GM18909 (cell line): ENCODE measurements at regions not wholly inside any gene's neighbourhood (a gene's known extent, or its start where the extent isn't known, plus 50 kb on each side); places are given as distances from the start of the nearest gene placed in this dataset.

Experiments
- ATAC-seq: cut with Tn5 transposase; IDR thresholded peaks from one replicate; pipeline ENCODE4 v1.9.1; 2021; ENCODE audit warnings: mild to moderate bottlenecking; ENCODE audit not compliant: unreplicated experiment, poor library complexity

DNA sequence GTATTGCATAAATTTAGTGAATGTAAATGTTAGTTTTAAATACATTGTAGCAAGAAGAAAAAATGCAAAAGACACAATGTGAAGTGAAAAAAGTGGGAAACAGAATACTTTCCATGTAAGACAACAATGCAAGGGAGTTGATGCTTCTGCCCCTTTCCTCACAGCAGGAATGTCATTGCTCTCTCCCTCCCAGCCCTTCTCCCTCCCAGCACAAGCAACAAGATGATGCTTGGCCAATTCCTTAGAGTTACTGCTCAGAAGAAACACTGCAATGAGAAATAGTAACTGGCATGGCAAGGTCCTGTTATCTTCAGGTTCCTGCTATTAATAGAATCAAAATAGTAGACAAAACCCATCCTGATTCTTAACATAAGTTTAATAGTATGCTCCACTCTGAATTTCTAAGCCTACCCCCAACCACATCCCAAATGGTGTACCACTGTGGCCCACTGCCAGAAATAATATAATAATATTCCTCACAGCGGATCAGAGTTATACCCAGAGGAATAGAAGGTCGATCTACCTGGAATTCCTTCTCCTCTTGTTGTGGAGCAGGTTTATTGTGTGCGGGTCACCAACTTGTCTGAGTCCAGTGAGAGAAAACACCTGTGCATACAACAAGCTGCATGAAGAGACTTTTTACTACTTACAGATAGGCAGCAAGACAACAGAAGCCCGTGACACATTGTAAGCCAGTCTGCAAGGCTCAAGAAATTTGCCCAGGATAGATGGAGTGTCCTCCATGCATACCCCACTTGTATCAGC, 69.8 kb upstream of the SLC7A11 start:
- ATAC-seq = no peak

- no peak for ATAC-seq
These were observed 68.8 kb upstream of the SLC7A11 start for GRCh38 chr4:138310991-138311390.

DNA sequence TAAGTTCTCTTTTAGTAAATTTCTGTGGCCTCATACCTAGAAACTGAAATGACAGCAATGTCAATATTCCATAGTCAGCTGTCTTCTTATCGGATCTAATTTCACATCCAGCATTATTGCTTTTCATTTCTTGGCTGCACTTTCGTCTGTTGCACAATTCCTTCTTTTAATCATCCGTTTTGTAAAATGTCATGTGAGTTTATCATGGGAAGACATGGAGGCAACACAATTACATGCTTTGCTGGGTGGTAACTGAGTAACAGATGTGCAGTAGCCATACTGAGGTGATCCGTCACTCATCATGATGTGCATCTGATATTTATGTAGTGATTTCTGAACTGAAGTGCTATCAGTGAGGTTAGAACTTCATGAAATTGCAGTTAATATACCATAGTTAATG, 68.3 kb upstream of the SLC7A11 start:
- ATAC-seq = no peak

GRCh38 chr4:138308356-138308755, 66.2 kb upstream of the SLC7A11 start:
- no peak for ATAC-seq

DNA sequence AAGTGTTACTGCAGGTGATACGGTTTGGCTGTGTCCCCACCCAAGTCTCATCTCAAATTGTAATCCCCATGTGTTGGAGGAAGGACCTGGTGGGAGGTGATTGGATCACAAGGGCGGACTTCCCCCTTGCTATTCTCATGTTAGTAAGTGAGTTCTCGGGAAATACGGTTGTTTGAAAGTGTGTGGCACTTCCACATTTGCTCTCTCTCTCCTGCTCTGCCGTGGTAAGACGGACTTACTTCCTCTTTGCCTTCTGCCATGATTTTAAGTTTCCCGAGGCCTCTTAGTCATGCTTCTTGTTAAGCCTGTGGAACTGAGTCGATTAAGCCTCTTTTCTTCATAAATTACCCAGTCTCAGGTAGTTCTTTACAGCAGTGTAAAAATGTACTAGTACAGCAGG, 65.2 kb upstream of the SLC7A11 start:
- ATAC-seq = no peak

DNA sequence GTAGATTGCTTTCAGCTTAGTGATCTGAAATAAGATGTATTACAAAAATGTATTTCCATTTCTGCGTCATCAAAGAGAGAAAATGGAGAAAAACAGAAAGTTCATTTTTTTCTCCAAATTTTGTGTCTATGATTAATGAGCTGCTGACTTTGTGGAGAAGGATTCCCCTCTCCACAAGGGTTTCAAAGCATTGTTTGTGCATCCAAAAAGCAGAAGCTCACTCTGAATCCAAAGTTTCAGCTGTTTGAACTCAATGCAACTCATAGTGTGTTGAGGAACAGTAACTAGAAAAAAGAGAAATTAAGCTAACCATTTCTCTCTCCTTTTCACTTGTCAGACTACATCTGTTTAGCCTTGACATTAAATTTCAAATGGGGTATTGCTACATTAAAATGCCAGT, 62.9 kb upstream of the SLC7A11 start:
- no peak for ATAC-seq

- ATAC-seq = no peak
These were observed 59.4 kb upstream of the SLC7A11 start for GRCh38 chr4:138301536-138301935.

DNA sequence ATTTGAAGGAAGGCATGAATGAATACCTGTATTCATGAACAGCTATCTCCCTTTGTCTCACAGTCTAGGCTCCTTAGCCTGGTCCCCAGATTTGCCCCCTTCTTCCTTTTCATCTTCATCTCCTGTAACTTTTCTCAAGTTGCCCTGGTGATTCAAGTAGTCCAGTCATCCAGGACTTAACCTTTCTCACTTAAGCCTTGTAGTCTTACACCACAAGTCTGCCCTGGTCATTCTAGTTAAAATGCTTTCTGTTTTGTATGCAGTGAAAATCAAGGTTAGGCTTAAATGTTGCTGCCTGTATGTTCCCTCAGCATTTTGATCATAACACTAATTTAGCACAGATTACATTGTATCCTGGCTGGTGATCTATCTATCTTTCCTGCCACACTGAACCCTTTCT, 58.5 kb upstream of the SLC7A11 start:
- no peak for ATAC-seq

GRCh38 chr4:138299881-138300280, 57.7 kb upstream of the SLC7A11 start:
- no peak for ATAC-seq

GRCh38 chr4:138298866-138299265, 56.7 kb upstream of the SLC7A11 start:
- no peak for ATAC-seq

DNA sequence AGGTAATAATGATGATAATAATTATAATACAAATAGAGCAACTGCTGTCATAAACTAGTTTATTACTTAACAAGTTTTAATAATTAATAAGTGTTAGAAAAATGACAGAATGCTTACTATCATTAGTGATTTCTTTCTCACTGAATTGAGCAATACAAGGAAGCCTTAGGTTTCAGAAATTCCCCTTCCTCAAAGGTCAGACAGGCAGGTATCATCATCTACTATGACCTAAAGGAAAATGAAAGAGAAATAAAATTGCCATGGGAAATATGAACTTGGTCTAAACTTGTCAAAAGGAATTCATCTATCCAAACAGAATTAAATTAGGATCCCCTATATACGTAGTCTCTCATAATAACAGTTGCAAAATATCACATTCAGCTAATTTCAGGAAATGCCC, 56.3 kb upstream of the SLC7A11 start:
- no peak for ATAC-seq

DNA sequence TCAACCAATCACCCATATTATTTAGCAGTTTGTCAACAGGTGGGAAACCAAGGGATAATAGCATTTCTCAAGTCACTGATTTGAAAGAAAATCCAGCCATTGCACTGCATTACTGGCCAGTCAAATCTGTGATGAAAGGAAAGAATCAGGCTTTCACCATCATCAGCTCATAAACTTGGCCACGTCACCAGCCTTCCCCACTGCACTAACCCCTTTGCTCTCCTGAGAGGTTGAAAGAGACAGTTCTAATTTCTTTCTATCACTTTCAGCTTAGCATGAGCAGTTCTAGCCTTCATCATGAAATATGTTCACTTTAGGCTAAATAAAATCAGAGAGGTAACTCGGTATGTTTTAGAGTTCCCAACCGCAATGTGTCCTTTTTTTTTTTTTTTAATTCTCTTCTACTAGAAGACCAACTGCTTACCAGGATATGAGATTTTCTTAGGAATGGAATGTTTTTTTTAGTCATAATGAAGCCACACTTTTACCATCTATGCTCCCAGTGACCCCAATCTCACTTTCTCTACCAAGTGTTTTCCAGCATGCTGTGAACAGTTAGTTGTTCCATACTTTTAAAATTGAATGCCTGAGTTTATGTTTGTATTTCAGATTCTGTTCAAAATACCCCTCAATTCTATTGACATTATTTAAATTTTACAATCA, 55.7 kb upstream of the SLC7A11 start:
- no peak for ATAC-seq

DNA sequence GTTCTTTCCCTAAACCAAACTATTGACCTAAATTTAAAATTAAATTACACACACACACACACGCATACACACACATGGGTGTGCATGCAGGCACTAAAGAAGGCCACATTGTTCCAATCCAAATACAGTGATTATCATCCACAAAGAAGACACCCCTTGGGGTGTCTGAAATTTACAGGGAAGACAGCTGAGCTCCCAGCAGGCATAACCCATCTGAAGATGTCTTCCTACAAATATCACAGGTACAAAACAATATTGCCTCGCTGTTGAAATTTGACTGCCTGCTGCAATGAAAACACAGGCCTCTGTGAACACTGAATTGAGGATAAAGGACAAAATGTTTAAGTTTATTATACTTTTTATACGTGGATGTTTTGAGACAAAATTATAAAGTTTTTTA, 50.2 kb upstream of the SLC7A11 start:
- no peak for ATAC-seq
